WTC11 (cell line): ENCODE measurements at regions not wholly inside any gene's neighbourhood (a gene's known extent, or its start where the extent isn't known, plus 50 kb on each side); places are given as distances from the start of the nearest gene placed in this dataset.

ENCODE experiments used
- ETV6 ChIP-seq: sonication (generic); formaldehyde crosslinking; IDR thresholded peaks from 2 replicates; pipeline ENCODE4 v1.8.1; 2022; ENCODE audit warnings: mild to moderate bottlenecking, missing genetic modification reagents
- NFE2L1 ChIP-seq: sonication (generic); formaldehyde crosslinking; IDR thresholded peaks from 2 replicates; pipeline ENCODE4 v1.8.1; 2023; ENCODE audit warnings: missing genetic modification reagents
- TEAD1 ChIP-seq: sonication (generic); formaldehyde crosslinking; IDR thresholded peaks from 2 replicates; pipeline ENCODE4 v1.8.0; 2022; ENCODE audit warnings: mild to moderate bottlenecking, missing genetic modification reagents
- ZNF281 ChIP-seq: sonication (generic); formaldehyde crosslinking; IDR thresholded peaks from 2 replicates; pipeline ENCODE4 v1.8.0; 2023; ENCODE audit warnings: mild to moderate bottlenecking, missing genetic modification reagents
- ZNF425 ChIP-seq: fragments of 250-450 bp; sonication (Bioruptor Pico); conservative IDR thresholded peaks from 2 replicates; pipeline ENCODE4 v1.9.0; 2021; ENCODE audit warnings: mild to moderate bottlenecking
- TF ChIP-seq, protein P1 (sequence below): fragments of 200-600 bp; IDR thresholded peaks from 2 replicates; pipeline ENCODE4 v1.8.0; 2022; ENCODE audit warnings: antibody characterized with exemption
- TF ChIP-seq, protein P2 (sequence below): sonication (generic); formaldehyde crosslinking; IDR thresholded peaks from 2 replicates; pipeline ENCODE4 v1.8.0; 2022; ENCODE audit warnings: missing genetic modification reagents
- TF ChIP-seq, protein P3 (sequence below): sonication (generic); formaldehyde crosslinking; IDR thresholded peaks from 2 replicates; pipeline ENCODE4 v1.8.0; 2022; ENCODE audit warnings: mild to moderate bottlenecking, missing genetic modification reagents

- TF ChIP-seq, protein P1, sequence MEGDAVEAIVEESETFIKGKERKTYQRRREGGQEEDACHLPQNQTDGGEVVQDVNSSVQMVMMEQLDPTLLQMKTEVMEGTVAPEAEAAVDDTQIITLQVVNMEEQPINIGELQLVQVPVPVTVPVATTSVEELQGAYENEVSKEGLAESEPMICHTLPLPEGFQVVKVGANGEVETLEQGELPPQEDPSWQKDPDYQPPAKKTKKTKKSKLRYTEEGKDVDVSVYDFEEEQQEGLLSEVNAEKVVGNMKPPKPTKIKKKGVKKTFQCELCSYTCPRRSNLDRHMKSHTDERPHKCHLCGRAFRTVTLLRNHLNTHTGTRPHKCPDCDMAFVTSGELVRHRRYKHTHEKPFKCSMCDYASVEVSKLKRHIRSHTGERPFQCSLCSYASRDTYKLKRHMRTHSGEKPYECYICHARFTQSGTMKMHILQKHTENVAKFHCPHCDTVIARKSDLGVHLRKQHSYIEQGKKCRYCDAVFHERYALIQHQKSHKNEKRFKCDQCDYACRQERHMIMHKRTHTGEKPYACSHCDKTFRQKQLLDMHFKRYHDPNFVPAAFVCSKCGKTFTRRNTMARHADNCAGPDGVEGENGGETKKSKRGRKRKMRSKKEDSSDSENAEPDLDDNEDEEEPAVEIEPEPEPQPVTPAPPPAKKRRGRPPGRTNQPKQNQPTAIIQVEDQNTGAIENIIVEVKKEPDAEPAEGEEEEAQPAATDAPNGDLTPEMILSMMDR = no peak
- TF ChIP-seq NFE2L1 (CRISPR knock-in tag) (no peak), TEAD1 (CRISPR knock-in tag) (no peak), ETV6 (CRISPR knock-in tag) (no peak), ZNF281 (no peak), ZNF425 (no peak)
- TF ChIP-seq, protein P2, sequence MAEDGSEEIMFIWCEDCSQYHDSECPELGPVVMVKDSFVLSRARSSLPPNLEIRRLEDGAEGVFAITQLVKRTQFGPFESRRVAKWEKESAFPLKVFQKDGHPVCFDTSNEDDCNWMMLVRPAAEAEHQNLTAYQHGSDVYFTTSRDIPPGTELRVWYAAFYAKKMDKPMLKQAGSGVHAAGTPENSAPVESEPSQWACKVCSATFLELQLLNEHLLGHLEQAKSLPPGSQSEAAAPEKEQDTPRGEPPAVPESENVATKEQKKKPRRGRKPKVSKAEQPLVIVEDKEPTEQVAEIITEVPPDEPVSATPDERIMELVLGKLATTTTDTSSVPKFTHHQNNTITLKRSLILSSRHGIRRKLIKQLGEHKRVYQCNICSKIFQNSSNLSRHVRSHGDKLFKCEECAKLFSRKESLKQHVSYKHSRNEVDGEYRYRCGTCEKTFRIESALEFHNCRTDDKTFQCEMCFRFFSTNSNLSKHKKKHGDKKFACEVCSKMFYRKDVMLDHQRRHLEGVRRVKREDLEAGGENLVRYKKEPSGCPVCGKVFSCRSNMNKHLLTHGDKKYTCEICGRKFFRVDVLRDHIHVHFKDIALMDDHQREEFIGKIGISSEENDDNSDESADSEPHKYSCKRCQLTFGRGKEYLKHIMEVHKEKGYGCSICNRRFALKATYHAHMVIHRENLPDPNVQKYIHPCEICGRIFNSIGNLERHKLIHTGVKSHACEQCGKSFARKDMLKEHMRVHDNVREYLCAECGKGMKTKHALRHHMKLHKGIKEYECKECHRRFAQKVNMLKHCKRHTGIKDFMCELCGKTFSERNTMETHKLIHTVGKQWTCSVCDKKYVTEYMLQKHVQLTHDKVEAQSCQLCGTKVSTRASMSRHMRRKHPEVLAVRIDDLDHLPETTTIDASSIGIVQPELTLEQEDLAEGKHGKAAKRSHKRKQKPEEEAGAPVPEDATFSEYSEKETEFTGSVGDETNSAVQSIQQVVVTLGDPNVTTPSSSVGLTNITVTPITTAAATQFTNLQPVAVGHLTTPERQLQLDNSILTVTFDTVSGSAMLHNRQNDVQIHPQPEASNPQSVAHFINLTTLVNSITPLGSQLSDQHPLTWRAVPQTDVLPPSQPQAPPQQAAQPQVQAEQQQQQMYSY (CRISPR knock-in tag) = no peak
- TF ChIP-seq, protein P3, sequence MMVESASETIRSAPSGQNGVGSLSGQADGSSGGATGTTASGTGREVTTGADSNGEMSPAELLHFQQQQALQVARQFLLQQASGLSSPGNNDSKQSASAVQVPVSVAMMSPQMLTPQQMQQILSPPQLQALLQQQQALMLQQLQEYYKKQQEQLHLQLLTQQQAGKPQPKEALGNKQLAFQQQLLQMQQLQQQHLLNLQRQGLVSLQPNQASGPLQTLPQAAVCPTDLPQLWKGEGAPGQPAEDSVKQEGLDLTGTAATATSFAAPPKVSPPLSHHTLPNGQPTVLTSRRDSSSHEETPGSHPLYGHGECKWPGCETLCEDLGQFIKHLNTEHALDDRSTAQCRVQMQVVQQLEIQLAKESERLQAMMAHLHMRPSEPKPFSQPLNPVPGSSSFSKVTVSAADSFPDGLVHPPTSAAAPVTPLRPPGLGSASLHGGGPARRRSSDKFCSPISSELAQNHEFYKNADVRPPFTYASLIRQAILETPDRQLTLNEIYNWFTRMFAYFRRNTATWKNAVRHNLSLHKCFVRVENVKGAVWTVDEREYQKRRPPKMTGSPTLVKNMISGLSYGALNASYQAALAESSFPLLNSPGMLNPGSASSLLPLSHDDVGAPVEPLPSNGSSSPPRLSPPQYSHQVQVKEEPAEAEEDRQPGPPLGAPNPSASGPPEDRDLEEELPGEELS (CRISPR knock-in tag) = no peak
These were observed 599.1 kb downstream of the NYAP2 start for GRCh38 chr2:225998653-225999052.
